ENCODE measurements at regions not wholly inside any gene's neighbourhood (a gene's known extent, or its start where the extent isn't known, plus 50 kb on each side); places are given as distances from the start of the nearest gene placed in this dataset.

- no peak for TF ChIP-seq CTCF (IDR thresholded peaks at IDR 0.05; ENCODE audit: insufficient read depth, low read depth, low read length)
- DNase-seq (ENCODE audit: low read depth) = peak; percentile 22
- no peak overlapping the region for H3K4me3 ChIP-seq (ENCODE audit: low read depth, low read length)
Measured at GRCh38 chr16:59593194-59593661, 859.1 kb upstream of the GOT2 start.

DNA sequence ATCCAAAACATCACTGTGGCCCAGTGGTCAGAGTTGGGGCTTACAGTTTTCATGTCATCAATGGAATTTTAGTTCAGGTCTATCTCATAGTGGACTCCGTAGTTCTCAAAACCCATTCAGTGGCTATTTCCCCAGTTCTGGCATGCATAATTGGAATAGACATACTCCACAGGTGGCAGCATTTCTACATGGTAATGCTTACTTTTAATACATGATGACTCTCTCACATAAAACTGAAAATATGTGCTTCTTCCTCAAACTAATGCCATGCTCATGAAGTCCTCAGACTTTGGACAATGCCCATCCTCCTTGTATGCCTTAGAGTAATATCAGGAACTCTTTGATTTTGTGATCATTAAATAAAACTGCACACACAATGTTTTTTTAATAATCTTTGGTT is 857.4 kb upstream of the GOT2 start:
- DNase-seq (ENCODE audit: low read depth) = no peak
- TF ChIP-seq CTCF (IDR thresholded peaks at IDR 0.05; ENCODE audit: insufficient read depth, low read depth, low read length) = no peak
- H3K4me3 ChIP-seq (ENCODE audit: low read depth, low read length) = no peak overlapping the region

DNA sequence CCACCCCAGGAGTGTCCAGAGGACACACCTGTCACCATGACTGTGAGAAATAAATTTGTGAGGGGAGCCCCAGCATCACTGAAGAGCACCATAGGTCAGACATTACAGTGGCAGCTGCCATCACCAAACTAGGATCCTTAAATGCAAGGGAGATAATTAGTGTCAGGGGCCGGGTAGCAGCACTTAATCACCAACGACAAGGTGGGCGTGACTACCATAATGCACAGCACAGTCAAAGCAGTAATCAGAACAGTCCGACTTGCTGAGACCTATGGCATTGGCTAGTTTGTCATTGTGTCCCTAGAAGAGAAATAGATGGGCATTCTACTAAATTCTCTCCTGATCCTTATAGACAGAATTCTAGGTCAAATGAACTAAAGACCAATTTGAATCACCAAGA is 856.7 kb upstream of the GOT2 start:
- DNase-seq (ENCODE audit: low read depth) = no peak
- no peak overlapping the region for H3K4me3 ChIP-seq (ENCODE audit: low read depth, low read length)
- no peak for TF ChIP-seq CTCF (IDR thresholded peaks at IDR 0.05; ENCODE audit: insufficient read depth, low read depth, low read length)

DNA sequence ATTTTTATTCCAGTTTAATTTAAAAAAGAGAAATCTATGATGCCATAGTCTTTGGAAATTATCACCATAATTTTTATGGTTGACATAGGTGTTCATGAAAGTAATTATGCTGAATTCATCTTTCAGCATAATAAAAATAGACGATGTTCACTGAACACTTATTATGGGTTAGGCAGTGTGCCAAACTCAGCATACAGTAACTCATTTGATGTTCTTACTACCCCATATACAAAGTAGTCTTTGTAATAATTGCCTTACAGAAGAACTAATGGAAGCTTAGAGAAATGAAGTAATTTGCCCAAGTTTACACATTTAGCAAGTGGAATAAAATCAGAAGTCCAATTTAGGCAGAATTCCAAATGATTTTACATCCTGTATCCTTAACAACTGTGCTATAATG is 852.2 kb upstream of the GOT2 start:
- no peak for TF ChIP-seq CTCF (IDR thresholded peaks at IDR 0.05; ENCODE audit: insufficient read depth, low read depth, low read length)
- DNase-seq (ENCODE audit: low read depth) = no peak
- H3K4me3 ChIP-seq (ENCODE audit: low read depth, low read length) = no peak overlapping the region

- H3K4me3 ChIP-seq (ENCODE audit: low read depth, low read length) = no peak overlapping the region
- DNase-seq (ENCODE audit: low read depth) = no peak
- no peak for TF ChIP-seq CTCF (IDR thresholded peaks at IDR 0.05; ENCODE audit: insufficient read depth, low read depth, low read length)
Measured at GRCh38 chr16:59574296-59574695, 840.2 kb upstream of the GOT2 start.

GRCh38 chr16:59573528-59574271 is 839.6 kb upstream of the GOT2 start:
- TF ChIP-seq CTCF (IDR thresholded peaks at IDR 0.05; ENCODE audit: insufficient read depth, low read depth, low read length) = no peak
- H3K4me3 ChIP-seq (ENCODE audit: low read depth, low read length) = no peak overlapping the region
- DNase-seq (ENCODE audit: low read depth) = peak; percentile 48

GRCh38 chr16:59567496-59567895 is 833.4 kb upstream of the GOT2 start:
- H3K4me3 ChIP-seq (ENCODE audit: low read depth, low read length) = no peak overlapping the region
- DNase-seq (ENCODE audit: low read depth) = no peak
- TF ChIP-seq CTCF (IDR thresholded peaks at IDR 0.05; ENCODE audit: insufficient read depth, low read depth, low read length) = no peak

Measured in fibroblast of villous mesenchyme (primary cell).